HT1080 (cell line): ENCODE measurements at regions not wholly inside any gene's neighbourhood (a gene's known extent, or its start where the extent isn't known, plus 50 kb on each side); places are given as distances from the start of the nearest gene placed in this dataset.

ENCODE experiments used
- DNase-seq: peaks from one replicate; pipeline ENCODE4 v3.0.0-alpha.2; 2015; ENCODE audit warnings: low read depth

- no peak for DNase-seq
Observed at GRCh38 chr18:8942909-8943545, 159.5 kb upstream of the NDUFV2 start.

- DNase-seq = peak; percentile 94
Observed at GRCh38 chr18:8943900-8944870, 158.3 kb upstream of the NDUFV2 start.

- DNase-seq = no peak
Observed at GRCh38 chr18:8944871-8945245, 157.6 kb upstream of the NDUFV2 start.

GRCh38 chr18:8945514-8945913 is 157.0 kb upstream of the NDUFV2 start:
- DNase-seq = no peak

- peak; percentile 96 for DNase-seq
Observed at GRCh38 chr18:8946066-8946838, 156.2 kb upstream of the NDUFV2 start.

- DNase-seq = no peak
Observed at GRCh38 chr18:8947566-8947965, 154.9 kb upstream of the NDUFV2 start.

- no peak for DNase-seq
Observed at GRCh38 chr18:8948011-8948410, 154.5 kb upstream of the NDUFV2 start.

- DNase-seq = peak; percentile 94
Observed at GRCh38 chr18:8948471-8949149, 153.9 kb upstream of the NDUFV2 start.

GRCh38 chr18:8949206-8949605 is 153.3 kb upstream of the NDUFV2 start:
- no peak for DNase-seq

GRCh38 chr18:8951491-8951890 is 151.0 kb upstream of the NDUFV2 start:
- no peak for DNase-seq

- DNase-seq = no peak
Observed at GRCh38 chr18:8952174-8952573, 150.3 kb upstream of the NDUFV2 start.

- no peak for DNase-seq
Observed at GRCh38 chr18:8952769-8953760, 149.4 kb upstream of the NDUFV2 start.

GRCh38 chr18:8957731-8958130 is 144.8 kb upstream of the NDUFV2 start:
- no peak for DNase-seq

GRCh38 chr18:8958660-8959059 is 143.8 kb upstream of the NDUFV2 start:
- DNase-seq = no peak

GRCh38 chr18:8959551-8960135 is 142.9 kb upstream of the NDUFV2 start:
- no peak for DNase-seq

- peak; percentile 68 for DNase-seq
Observed at GRCh38 chr18:8960740-8961657, 141.5 kb upstream of the NDUFV2 start.

- DNase-seq = no peak
Observed at GRCh38 chr18:8962192-8962779, 140.2 kb upstream of the NDUFV2 start.
